Parathyroid adenoma (tissue), 2 donors: ENCODE measurements at regions not wholly inside any gene's neighbourhood (a gene's known extent, or its start where the extent isn't known, plus 50 kb on each side); places are given as distances from the start of the nearest gene placed in this dataset.

Source experiments
- H2AFZ ChIP-seq: fragments of 300-600 bp; sonication (generic); one replicate; pipeline ENCODE4 v1.7.0; 2017; ENCODE audit warnings: antibody characterized with exemption, mild to moderate bottlenecking
- H3K27ac ChIP-seq: fragments of 300-600 bp; sonication (generic); one replicate; pipeline ENCODE4 v1.7.0; 2017
- H3K27me3 ChIP-seq: fragments of 300-600 bp; sonication (generic); one replicate; pipeline ENCODE4 v1.7.0; 2017; ENCODE audit warnings: low read length; ENCODE audit not compliant: control insufficient read depth, insufficient read depth
- H3K36me3 ChIP-seq: fragments of 300-600 bp; sonication (generic); one replicate; pipeline ENCODE4 v1.7.0; 2017; ENCODE audit warnings: low read length; ENCODE audit not compliant: control insufficient read depth, insufficient read depth
- H3K4me1 ChIP-seq: fragments of 300-600 bp; sonication (generic); one replicate; pipeline ENCODE4 v1.7.0; 2017; ENCODE audit warnings: control low read depth
- H3K4me2 ChIP-seq: fragments of 300-600 bp; sonication (generic); one replicate; pipeline ENCODE4 v1.7.0; 2017; ENCODE audit warnings: low read length
- H3K4me3 ChIP-seq: fragments of 300-600 bp; sonication (generic); one replicate; pipeline ENCODE4 v1.7.0; 2017; ENCODE audit warnings: low read depth, low read length
- H3K79me2 ChIP-seq: fragments of 300-600 bp; sonication (generic); one replicate; pipeline ENCODE4 v1.7.0; 2017; ENCODE audit warnings: control low read depth
- H3K9ac ChIP-seq: fragments of 300-600 bp; sonication (generic); one replicate; pipeline ENCODE4 v1.7.0; 2017; ENCODE audit warnings: mild to moderate bottlenecking
- H3K9me3 ChIP-seq: fragments of 300-600 bp; sonication (generic); one replicate; pipeline ENCODE4 v1.7.0; 2017; ENCODE audit warnings: low read length; ENCODE audit not compliant: control insufficient read depth
- TF ChIP-seq, protein P1 (sequence below): fragments of 300-600 bp; sonication (generic); IDR thresholded peaks from one replicate; pipeline ENCODE4 v1.7.0; 2017; ENCODE audit warnings: antibody characterized with exemption, mild to moderate bottlenecking
- donor health status: primary hyperparathyroidism.

DNA sequence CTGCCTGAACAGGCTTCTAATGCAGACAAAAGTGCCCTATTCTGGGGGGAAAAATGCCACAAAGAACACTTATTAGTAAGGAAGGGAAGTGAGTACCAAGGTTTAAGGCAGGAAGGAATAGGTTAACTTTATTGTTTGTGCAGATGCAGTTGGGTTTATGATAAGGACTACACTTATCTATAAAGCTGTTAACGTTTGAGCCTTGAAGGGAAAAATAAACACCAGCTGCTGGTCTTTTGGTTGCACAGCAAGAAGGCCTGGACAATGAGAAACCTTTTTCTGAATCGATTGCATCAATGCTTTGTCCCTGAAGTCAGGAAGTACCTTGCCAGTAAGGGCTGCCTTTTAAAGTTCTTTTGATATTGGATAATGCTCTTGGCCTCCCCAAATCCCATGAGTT, 407.8 kb downstream of the ATP23 start:
- Histone ChIP-seq H3K9me3 (no peaks in the 10 kb centered on the region), H3K79me2 (no peaks in the 10 kb centered on the region), H3K4me1 (no peaks in the 10 kb centered on the region), H3K9ac (no peak overlapping the region), H3K4me3 (no peak overlapping the region), H2AFZ (no peak overlapping the region), H3K27ac (no peak overlapping the region), H3K27me3 (no peaks in the 10 kb centered on the region), H3K36me3 (no peaks in the 10 kb centered on the region), H3K4me2 (no peak overlapping the region)
- TF ChIP-seq, protein P1, sequence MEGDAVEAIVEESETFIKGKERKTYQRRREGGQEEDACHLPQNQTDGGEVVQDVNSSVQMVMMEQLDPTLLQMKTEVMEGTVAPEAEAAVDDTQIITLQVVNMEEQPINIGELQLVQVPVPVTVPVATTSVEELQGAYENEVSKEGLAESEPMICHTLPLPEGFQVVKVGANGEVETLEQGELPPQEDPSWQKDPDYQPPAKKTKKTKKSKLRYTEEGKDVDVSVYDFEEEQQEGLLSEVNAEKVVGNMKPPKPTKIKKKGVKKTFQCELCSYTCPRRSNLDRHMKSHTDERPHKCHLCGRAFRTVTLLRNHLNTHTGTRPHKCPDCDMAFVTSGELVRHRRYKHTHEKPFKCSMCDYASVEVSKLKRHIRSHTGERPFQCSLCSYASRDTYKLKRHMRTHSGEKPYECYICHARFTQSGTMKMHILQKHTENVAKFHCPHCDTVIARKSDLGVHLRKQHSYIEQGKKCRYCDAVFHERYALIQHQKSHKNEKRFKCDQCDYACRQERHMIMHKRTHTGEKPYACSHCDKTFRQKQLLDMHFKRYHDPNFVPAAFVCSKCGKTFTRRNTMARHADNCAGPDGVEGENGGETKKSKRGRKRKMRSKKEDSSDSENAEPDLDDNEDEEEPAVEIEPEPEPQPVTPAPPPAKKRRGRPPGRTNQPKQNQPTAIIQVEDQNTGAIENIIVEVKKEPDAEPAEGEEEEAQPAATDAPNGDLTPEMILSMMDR: no peak

DNA sequence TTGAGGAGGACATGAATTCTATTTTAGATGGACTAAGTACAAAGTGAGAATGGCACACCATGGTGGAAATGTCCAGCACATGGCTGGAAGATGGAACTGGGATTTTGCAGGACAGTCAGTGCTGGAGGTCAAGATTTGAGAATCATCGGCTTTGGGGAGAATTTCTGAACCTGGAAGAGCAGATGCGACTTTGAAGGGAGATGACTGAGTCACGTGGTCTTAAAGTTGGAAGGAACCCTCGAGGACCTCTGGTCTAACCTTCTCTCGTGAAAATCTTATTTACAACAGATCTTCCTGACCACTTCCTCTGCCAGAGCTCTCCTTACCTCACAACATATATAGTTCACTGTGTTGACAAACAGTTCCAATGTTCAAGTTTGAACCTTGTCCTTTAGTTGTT, 415.4 kb downstream of the ATP23 start:
- Histone ChIP-seq H3K9me3 (no peaks in the 10 kb centered on the region), H2AFZ (no peak overlapping the region), H3K4me3 (no peak overlapping the region), H3K27ac (no peak overlapping the region), H3K27me3 (no peaks in the 10 kb centered on the region), H3K4me1 (no peaks in the 10 kb centered on the region), H3K4me2 (no peak overlapping the region), H3K36me3 (no peaks in the 10 kb centered on the region), H3K9ac (no peak overlapping the region), H3K79me2 (no peaks in the 10 kb centered on the region)
- TF ChIP-seq, protein P1: no peak

DNA sequence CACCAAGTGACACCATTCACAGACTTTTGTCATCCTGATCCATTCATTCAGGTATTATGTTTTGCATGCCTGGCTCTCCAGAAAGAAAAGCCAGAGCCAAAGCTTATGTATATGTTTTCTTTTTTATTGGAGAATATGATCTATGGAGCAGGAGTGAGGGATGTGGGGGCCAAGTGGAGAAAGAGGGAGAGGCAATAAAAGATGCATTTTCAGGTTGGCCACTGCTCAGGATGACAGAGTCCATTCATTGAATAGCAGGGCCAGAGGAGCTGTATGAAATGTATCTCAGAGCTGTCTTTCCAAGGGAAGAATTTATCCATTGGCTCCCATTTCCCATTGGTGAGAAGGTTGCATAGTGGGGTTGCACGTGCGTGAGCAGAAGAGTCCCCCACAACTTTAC, 416.1 kb downstream of the ATP23 start:
- no peaks in the 10 kb centered on the region for H3K36me3 ChIP-seq
- no peak overlapping the region for H3K4me3 ChIP-seq
- H3K9ac ChIP-seq: no peak overlapping the region
- no peaks in the 10 kb centered on the region for H3K4me1 ChIP-seq
- no peak overlapping the region for H3K4me2 ChIP-seq
- H3K79me2 ChIP-seq: no peaks in the 10 kb centered on the region
- TF ChIP-seq, protein P1: no peak
- no peaks in the 10 kb centered on the region for H3K9me3 ChIP-seq
- H3K27me3 ChIP-seq: no peaks in the 10 kb centered on the region
- no peak overlapping the region for H3K27ac ChIP-seq
- H2AFZ ChIP-seq: no peak overlapping the region

DNA sequence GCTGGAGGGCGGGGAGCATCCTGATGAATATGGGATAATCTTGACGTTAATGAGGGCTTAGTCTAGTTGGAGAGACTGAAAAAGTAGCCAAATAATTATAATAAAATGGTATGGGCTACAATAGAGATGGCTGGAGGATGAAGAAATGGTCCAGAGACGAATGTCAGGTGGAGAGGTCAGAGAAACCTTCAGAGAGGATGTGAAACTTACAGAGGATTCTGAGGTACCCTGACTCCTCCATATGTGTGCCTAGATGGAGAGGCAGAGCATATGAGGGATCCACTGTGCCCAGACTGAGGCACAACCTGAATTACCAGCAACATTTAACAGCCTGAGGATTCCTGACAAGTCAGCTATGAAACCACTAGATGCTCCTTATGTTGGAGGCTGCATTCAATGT, 417.0 kb downstream of the ATP23 start:
- no peaks in the 10 kb centered on the region for H3K27me3 ChIP-seq
- H3K4me1 ChIP-seq: no peaks in the 10 kb centered on the region
- no peak overlapping the region for H3K27ac ChIP-seq
- H3K9me3 ChIP-seq: no peaks in the 10 kb centered on the region
- no peak overlapping the region for H2AFZ ChIP-seq
- no peak overlapping the region for H3K4me2 ChIP-seq
- no peaks in the 10 kb centered on the region for H3K36me3 ChIP-seq
- no peak overlapping the region for H3K9ac ChIP-seq
- no peaks in the 10 kb centered on the region for H3K79me2 ChIP-seq
- TF ChIP-seq, protein P1: no peak
- H3K4me3 ChIP-seq: no peak overlapping the region

DNA sequence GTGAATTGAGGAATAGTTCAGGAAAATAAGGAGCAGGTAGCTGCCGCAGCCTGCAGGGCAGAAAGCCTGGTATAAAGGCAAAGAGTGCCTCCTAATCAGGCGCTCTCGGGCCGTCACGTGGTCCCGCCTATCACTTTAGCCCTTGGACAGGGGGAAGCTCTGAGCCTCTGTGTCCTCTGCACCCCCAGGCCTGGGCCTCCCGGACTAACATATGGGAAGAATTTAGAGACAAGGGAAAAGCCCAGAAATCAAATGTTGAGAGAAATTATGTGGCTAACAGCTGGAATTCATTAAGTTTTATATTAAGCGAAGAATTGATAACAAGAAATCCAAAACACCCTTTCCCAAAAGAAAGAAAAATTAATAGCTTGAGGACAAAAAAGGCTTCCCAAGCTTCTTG, 417.7 kb downstream of the ATP23 start:
- Histone ChIP-seq H3K4me1 (no peaks in the 10 kb centered on the region), H3K27ac (no peak overlapping the region), H3K9ac (no peak overlapping the region), H3K4me2 (no peak overlapping the region), H3K27me3 (no peaks in the 10 kb centered on the region), H3K4me3 (no peak overlapping the region), H2AFZ (no peak overlapping the region), H3K36me3 (no peaks in the 10 kb centered on the region), H3K79me2 (no peaks in the 10 kb centered on the region), H3K9me3 (no peaks in the 10 kb centered on the region)
- TF ChIP-seq, protein P1: no peak
